K562 (cell line): ENCODE measurements at regions not wholly inside any gene's neighbourhood (a gene's known extent, or its start where the extent isn't known, plus 50 kb on each side); places are given as distances from the start of the nearest gene placed in this dataset.

Source experiments
- ATAC-seq: fragments of 200-7000 bp; cut with Tn5 transposase; 3 replicates; pipeline ENCODE4 v1.9.1; 2020; ENCODE audit warnings: moderate library complexity
- BruUV-seq: library from RNA; stranded (reverse); fragments of 400-500 nt; replicated peaks from 2 replicates; lab custom pipeline; 2021; lab: Mats Ljungman, UMichigan
- CTCF ChIA-PET: fragments of 300-600 bp; formaldehyde crosslinking; extraction: SDS; loops from one replicate; lab custom pipeline; 2021; ENCODE audit warnings: low intra/inter-chr PET ratio; lab: Yijun Ruan, JAX
- POLR2A ChIA-PET: fragments of 300-600, 350-650 bp; sonication (Branson Sonifier 250); formaldehyde crosslinking; extraction: SDS; loops from one replicate; lab custom pipeline; 2021; ENCODE audit warnings: antibody characterized with exemption, inconsistent platforms; lab: Yijun Ruan, JAX
- DNase-seq, 4 experiments: peaks; one replicate each; pipeline versions ENCODE4 v3.0.0 to v3.0.0-alpha.2; 2011 to 2018; ENCODE audit warnings: low spot score in 3 of 4, mixed read lengths in 3 of 4; ENCODE audit errors: extremely low read depth in 1 of 4
- FAIRE-seq: peaks from 2 replicates; lab custom pipeline; 2011; peaks lifted over from hg19 to GRCh38; lab: Jason Lieb, UNC
- H2AFZ ChIP-seq: 2 replicates; pipeline ENCODE4 v1.6.0; 2011; ENCODE audit warnings: low read depth, low read length, control low read depth, inconsistent platforms
- H3K27ac ChIP-seq: fragments of 200-600 bp; 3 replicates; pipeline ENCODE4 v1.8.0; 2011; ENCODE audit warnings: low read depth, mild to moderate bottlenecking, control low read depth, inconsistent platforms, low read length, moderate library complexity, mixed read lengths; ENCODE audit errors: extremely low read depth
- H3K27me3 ChIP-seq, 2 experiments: fragments of 300-600 bp in 1 of 2; 2 replicates in 1 of 2; 3 replicates in 1 of 2; pipeline versions ENCODE4 v1.6.0 to v1.8.0; 2011; ENCODE audit warnings: inconsistent platforms in 2 of 2, low read length in 2 of 2, mild to moderate bottlenecking in 1 of 2, mixed read lengths in 1 of 2, moderate library complexity in 1 of 2; ENCODE audit not compliant: control insufficient read depth in 2 of 2, insufficient read depth in 2 of 2
- H3K36me3 ChIP-seq: fragments of 300-600 bp; 3 replicates; pipeline ENCODE4 v1.8.0; 2011; ENCODE audit warnings: mild to moderate bottlenecking, low read length, inconsistent platforms; ENCODE audit not compliant: control insufficient read depth, insufficient read depth
- H3K4me1 ChIP-seq, 2 experiments: fragments of 200-600 bp in 1 of 2; replicated peaks in 1 of 2; 2 replicates in 1 of 2; 3 replicates in 1 of 2; pipeline versions ENCODE4 v1.5.1 to v1.8.0; 2011; ENCODE audit warnings: inconsistent platforms in 2 of 2, low read length in 2 of 2, mild to moderate bottlenecking in 1 of 2, mixed read lengths in 1 of 2, moderate library complexity in 1 of 2; ENCODE audit not compliant: control insufficient read depth in 2 of 2, insufficient read depth in 2 of 2
- H3K4me2 ChIP-seq: 2 replicates; pipeline ENCODE4 v1.6.1; 2011; ENCODE audit warnings: low read length, control low read depth, inconsistent platforms, mixed read lengths; ENCODE audit not compliant: insufficient read depth
- H3K4me3 ChIP-seq: fragments of 200-600 bp; sonication (generic), shearing (Covaris generic); 2 replicates; pipeline ENCODE4 v1.5.1; 2016; ENCODE audit warnings: control low read depth, inconsistent platforms
- H3K79me2 ChIP-seq: fragments of 200-600 bp; 3 replicates; pipeline ENCODE4 v1.8.0; 2011; ENCODE audit warnings: low read length, inconsistent platforms; ENCODE audit not compliant: control insufficient read depth, insufficient read depth
- H3K9ac ChIP-seq, 2 experiments: 2 replicates each; pipeline versions ENCODE4 v1.6.0 to v1.6.1; 2011; ENCODE audit warnings: low read depth in 2 of 2, low read length in 2 of 2, control low read depth in 1 of 2, inconsistent platforms in 1 of 2, mild to moderate bottlenecking in 1 of 2, mixed read lengths in 1 of 2; ENCODE audit not compliant: insufficient read depth in 1 of 2
- H3K9me1 ChIP-seq: one replicate; pipeline ENCODE4 v1.6.0; 2011; ENCODE audit warnings: inconsistent platforms, mild to moderate bottlenecking, low read length, moderate library complexity; ENCODE audit not compliant: control insufficient read depth, insufficient read depth
- H3K9me3 ChIP-seq: replicated peaks from 2 replicates; pipeline ENCODE4 v1.5.1; 2011; ENCODE audit warnings: low read depth, low read length, inconsistent platforms; ENCODE audit not compliant: control insufficient read depth, insufficient read depth
- H4K20me1 ChIP-seq: replicated peaks from 2 replicates; pipeline ENCODE4 v1.6.1; 2011; ENCODE audit warnings: low read length, inconsistent platforms, mixed read lengths; ENCODE audit not compliant: control insufficient read depth, insufficient read depth
- CSDE1 ChIP-seq, 2 experiments: fragments of 450-650 bp; IDR thresholded peaks; 2 replicates each; pipeline ENCODE4 v1.6.1; 2016; ENCODE audit warnings: mild to moderate bottlenecking in 1 of 2
- CTBP1 ChIP-seq: fragments of 450-650 bp; IDR thresholded peaks from 2 replicates; pipeline ENCODE4 v1.6.1; 2016; ENCODE audit warnings: borderline replicate concordance
- E2F3 ChIP-seq: fragments of 250-450 bp; sonication (Bioruptor Pico); IDR thresholded peaks from 2 replicates; pipeline ENCODE4 v1.4.0; 2020; ENCODE audit warnings: mild to moderate bottlenecking
- FOS ChIP-seq: IDR thresholded peaks from 3 replicates; pipeline ENCODE4 v1.6.1; 2011; ENCODE audit not compliant: insufficient read length; ENCODE audit errors: extremely low read depth
- GABPA ChIP-seq: fragments of 200-800 bp; sonication (Bioruptor generic); conservative IDR thresholded peaks from 2 replicates; pipeline ENCODE4 v1.6.1; 2016; ENCODE audit warnings: low read depth, missing genetic modification characterization, missing compliant biosample characterization
- HDAC8 ChIP-seq: fragments of 450-650 bp; IDR thresholded peaks from 2 replicates; pipeline ENCODE4 v1.6.1; 2016; ENCODE audit warnings: mild to moderate bottlenecking, missing genetic modification characterization, moderate library complexity, missing compliant biosample characterization
- HMG20B ChIP-seq: fragments of 250-450 bp; sonication (Bioruptor Pico); IDR thresholded peaks from 2 replicates; pipeline ENCODE4 v1.5.0; 2021; ENCODE audit warnings: mild to moderate bottlenecking
- IFI16 ChIP-seq: fragments of 250-450 bp; sonication (Bioruptor Pico); IDR thresholded peaks from 2 replicates; pipeline ENCODE4 v2.1.2; 2022; ENCODE audit warnings: mild to moderate bottlenecking, inconsistent platforms
- PYGO2 ChIP-seq: fragments of 450-650 bp; IDR thresholded peaks from 2 replicates; pipeline ENCODE4 v1.6.1; 2016; ENCODE audit warnings: mild to moderate bottlenecking, missing genetic modification characterization, moderate library complexity, missing compliant biosample characterization
- ZFPM2 ChIP-seq: fragments of 250-450 bp; sonication (Bioruptor Pico); IDR thresholded peaks from 2 replicates; pipeline ENCODE4 v1.5.1; 2022; ENCODE audit warnings: mild to moderate bottlenecking
- ZNF263 ChIP-seq: sonication (generic); formaldehyde crosslinking; IDR thresholded peaks from 2 replicates; pipeline ENCODE4 v1.8.0; 2022; ENCODE audit warnings: mild to moderate bottlenecking, missing genetic modification reagents, borderline replicate concordance
- ZNF695 ChIP-seq: fragments of 450-650 bp; formaldehyde crosslinking; IDR thresholded peaks from 2 replicates; pipeline ENCODE4 v1.4.0; 2020; ENCODE audit warnings: mild to moderate bottlenecking, moderate library complexity
- ZNF766 ChIP-seq: fragments of 200-800 bp; sonication (Bioruptor generic); conservative IDR thresholded peaks from 2 replicates; pipeline ENCODE4 v1.6.1; 2016; ENCODE audit warnings: missing genetic modification characterization, missing compliant biosample characterization
- WGBS: fragments of 100-300 bp; shearing (Covaris generic); methylation state at CpG from one replicate; pipeline ENCODE4 v1.1.6; 2016; ENCODE audit warnings: low coverage, mixed read lengths; ENCODE audit not compliant: insufficient coverage; ENCODE audit errors: missing lambda C conversion rate; 5-methylcytosine and 5-hydroxymethylcytosine counted together
- in situ Hi-C: fragments of 300-500 bp; cut with MboI; formaldehyde crosslinking; loops from 4 replicates; pipeline ENCODE4 v1.15.0; 2018; ENCODE audit warnings: inconsistent platforms, mixed read lengths
- intact Hi-C: fragments of 100-400 bp; cut with micrococcal nuclease; formaldehyde crosslinking; loops from 2 replicates; pipeline ENCODE4 v1.14.2; 2022

- no peaks in the 10 kb centered on the region for H3K79me2 ChIP-seq
- H3K9ac ChIP-seq = no peak overlapping the region
- intact Hi-C loops (no loop called here), in situ Hi-C loops (no loop called here)
- BruUV-seq = no TSS peak
- no peak for FAIRE-seq
- no peak for ATAC-seq
- no peaks in the 10 kb centered on the region for H3K9me1 ChIP-seq
- no peaks in the 10 kb centered on the region for H4K20me1 ChIP-seq
- no peaks in the 10 kb centered on the region for H3K9me3 ChIP-seq
- WGBS = 0% methylated on average over 8 of the region's 8 CpGs
- CTCF ChIA-PET = no interaction called here
- no peaks in the 10 kb centered on the region; a peak in 1 of 5 replicates for H3K27me3 ChIP-seq
- H2AFZ ChIP-seq = no peak overlapping the region
- H3K4me2 ChIP-seq = no peak overlapping the region
- no peak overlapping the region for H3K4me3 ChIP-seq
- no peak for DNase-seq
- no peaks in the 10 kb centered on the region for H3K4me1 ChIP-seq
- no peak for TF ChIP-seq IFI16
- TF ChIP-seq CTBP1 = no peak
- no peak for TF ChIP-seq ZNF695 (CRISPR knock-in tag)
- no peak for TF ChIP-seq GABPA (tag)
- TF ChIP-seq ZNF766 (CRISPR knock-in tag) = no peak
- TF ChIP-seq ZNF263 (CRISPR knock-in tag) = no peak
- no peak for TF ChIP-seq E2F3
- TF ChIP-seq FOS = no peak
- no peak for TF ChIP-seq PYGO2
- TF ChIP-seq ZFPM2 (CRISPR knock-in tag) = no peak
- no peak for TF ChIP-seq HDAC8 (tag)
- TF ChIP-seq CSDE1 (IDR thresholded peaks at IDR 0.05) = no peak
- TF ChIP-seq HMG20B (CRISPR knock-in tag) = no peak
- no peak overlapping the region for H3K27ac ChIP-seq
- POLR2A ChIA-PET = interaction anchor here (0.6 kb wide), 1 partner anchor 32 kb away, joined by 3 read pairs; no protein-coding TSS in a partner anchor
- no peaks in the 10 kb centered on the region for H3K36me3 ChIP-seq
Observed at GRCh38 chr15:39095218-39095879, 485.5 kb upstream of the THBS1 start.
